ENCODE measurements at regions not wholly inside any gene's neighbourhood (a gene's known extent, or its start where the extent isn't known, plus 50 kb on each side); places are given as distances from the start of the nearest gene placed in this dataset.

DNA sequence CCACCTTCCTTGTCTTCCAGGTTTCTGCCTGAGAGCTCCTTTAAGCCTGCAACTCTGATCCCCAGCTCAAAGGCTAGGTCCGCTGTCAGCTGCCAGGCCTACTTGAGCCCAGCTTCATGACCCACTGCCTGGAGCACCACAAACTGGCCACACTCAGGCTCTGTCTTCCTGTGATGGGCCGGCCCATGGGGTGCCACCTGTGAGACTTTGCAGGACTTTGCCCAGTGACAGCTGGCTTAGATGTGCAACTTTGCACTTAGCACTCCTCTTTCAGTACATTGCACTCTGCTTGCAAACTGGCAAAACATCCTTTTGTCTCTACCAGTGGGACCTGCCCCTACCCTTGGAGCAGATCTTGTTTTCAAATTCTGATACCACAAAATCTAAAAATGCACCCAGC, 311.5 kb upstream of the PDE4D start:
- TF ChIP-seq POLR2AphosphoS5 (IDR thresholded peaks at IDR 0.05; ENCODE audit: low read length) (no peak), CTCF (IDR thresholded peaks at IDR 0.05 in 2 of 3, conservative IDR thresholded peaks at IDR 0.05 in 1 of 3; ENCODE audit: control insufficient read depth in 2 of 3, extremely low read depth in 1 of 3, insufficient read depth in 1 of 3, low read depth in 3 of 3, low read length in 3 of 3) (no peak), USF2 (IDR thresholded peaks at IDR 0.05; ENCODE audit: borderline replicate concordance, low read depth, low read length) (no peak), POLR2A (IDR thresholded peaks at IDR 0.05; ENCODE audit: low read depth, low read length) (no peak), TBL1XR1 (IDR thresholded peaks at IDR 0.05; ENCODE audit: low read depth, low read length) (no peak)
